ENCODE measurements at regions not wholly inside any gene's neighbourhood (a gene's known extent, or its start where the extent isn't known, plus 50 kb on each side); places are given as distances from the start of the nearest gene placed in this dataset.

DNA sequence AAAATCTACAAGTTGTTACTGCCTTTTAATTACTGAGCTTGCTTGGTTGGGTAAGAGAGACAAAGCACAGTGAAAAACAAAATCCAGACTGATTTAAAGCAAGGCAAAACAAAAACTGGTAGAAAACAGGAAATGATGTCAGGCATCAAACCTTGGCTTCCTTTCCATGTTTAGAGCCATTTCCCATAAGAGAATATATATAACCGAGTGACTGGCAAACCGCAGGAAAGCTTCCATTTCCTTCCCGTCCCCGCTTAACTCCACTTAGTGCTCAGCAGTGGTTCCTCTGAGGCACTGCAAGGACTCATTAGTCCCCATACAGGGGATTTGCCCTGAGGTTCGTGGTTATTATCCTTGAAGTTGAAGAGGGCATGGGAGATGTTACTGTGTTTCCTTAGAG lies 446.3 kb downstream of the LPIN1 start:
- no peaks in the 10 kb centered on the region for H3K27me3 ChIP-seq
- TF ChIP-seq POLR2AphosphoS5 (IDR thresholded peaks at IDR 0.05; ENCODE audit: insufficient read depth in 1 of 2, low read depth in 1 of 2) (no peak), POLR2A (IDR thresholded peaks at IDR 0.05) (no peak)
- TF ChIP-seq, protein P1, sequence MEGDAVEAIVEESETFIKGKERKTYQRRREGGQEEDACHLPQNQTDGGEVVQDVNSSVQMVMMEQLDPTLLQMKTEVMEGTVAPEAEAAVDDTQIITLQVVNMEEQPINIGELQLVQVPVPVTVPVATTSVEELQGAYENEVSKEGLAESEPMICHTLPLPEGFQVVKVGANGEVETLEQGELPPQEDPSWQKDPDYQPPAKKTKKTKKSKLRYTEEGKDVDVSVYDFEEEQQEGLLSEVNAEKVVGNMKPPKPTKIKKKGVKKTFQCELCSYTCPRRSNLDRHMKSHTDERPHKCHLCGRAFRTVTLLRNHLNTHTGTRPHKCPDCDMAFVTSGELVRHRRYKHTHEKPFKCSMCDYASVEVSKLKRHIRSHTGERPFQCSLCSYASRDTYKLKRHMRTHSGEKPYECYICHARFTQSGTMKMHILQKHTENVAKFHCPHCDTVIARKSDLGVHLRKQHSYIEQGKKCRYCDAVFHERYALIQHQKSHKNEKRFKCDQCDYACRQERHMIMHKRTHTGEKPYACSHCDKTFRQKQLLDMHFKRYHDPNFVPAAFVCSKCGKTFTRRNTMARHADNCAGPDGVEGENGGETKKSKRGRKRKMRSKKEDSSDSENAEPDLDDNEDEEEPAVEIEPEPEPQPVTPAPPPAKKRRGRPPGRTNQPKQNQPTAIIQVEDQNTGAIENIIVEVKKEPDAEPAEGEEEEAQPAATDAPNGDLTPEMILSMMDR (IDR thresholded peaks at IDR 0.05) = no peak
- no peaks in the 10 kb centered on the region for H3K4me1 ChIP-seq
- H3K9me3 ChIP-seq = no peaks in the 10 kb centered on the region
- H3K4me3 ChIP-seq = no peak overlapping the region
- H3K27ac ChIP-seq = no peak overlapping the region
- intact Hi-C loops (cut with DNase I) = no loop called here
- no peaks in the 10 kb centered on the region for H3K36me3 ChIP-seq
- no peak for DNase-seq (ENCODE audit: extremely low spot score in 2 of 2)

DNA sequence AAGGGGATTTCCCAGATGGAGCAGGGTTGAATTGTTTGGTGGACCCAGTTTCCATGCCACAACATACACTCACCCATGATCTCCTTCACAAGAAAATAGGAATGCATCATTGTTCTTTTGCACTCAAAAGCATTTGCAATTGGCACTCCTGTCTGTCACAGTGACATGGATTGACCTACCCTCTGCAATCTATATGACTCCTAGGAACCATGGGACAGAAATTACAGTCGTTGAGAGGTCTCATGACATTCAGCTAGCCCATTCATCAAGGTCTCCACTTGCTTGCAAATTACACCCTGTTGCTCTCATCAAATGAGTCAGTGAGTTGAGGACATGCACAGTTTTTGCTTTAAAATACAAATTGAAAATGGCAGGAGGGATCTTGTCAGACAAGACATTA lies 448.5 kb downstream of the LPIN1 start:
- TF ChIP-seq POLR2A (IDR thresholded peaks at IDR 0.05) (no peak), POLR2AphosphoS5 (IDR thresholded peaks at IDR 0.05; ENCODE audit: insufficient read depth in 1 of 2, low read depth in 1 of 2) (no peak)
- TF ChIP-seq, protein P1 (IDR thresholded peaks at IDR 0.05) = no peak
- Histone ChIP-seq H3K27ac (no peak overlapping the region), H3K36me3 (no peaks in the 10 kb centered on the region), H3K9me3 (no peaks in the 10 kb centered on the region), H3K27me3 (no peaks in the 10 kb centered on the region), H3K4me3 (no peak overlapping the region), H3K4me1 (no peaks in the 10 kb centered on the region)
- no peak for DNase-seq (ENCODE audit: extremely low spot score in 2 of 2)
- intact Hi-C loops (cut with DNase I) = no loop called here

DNA sequence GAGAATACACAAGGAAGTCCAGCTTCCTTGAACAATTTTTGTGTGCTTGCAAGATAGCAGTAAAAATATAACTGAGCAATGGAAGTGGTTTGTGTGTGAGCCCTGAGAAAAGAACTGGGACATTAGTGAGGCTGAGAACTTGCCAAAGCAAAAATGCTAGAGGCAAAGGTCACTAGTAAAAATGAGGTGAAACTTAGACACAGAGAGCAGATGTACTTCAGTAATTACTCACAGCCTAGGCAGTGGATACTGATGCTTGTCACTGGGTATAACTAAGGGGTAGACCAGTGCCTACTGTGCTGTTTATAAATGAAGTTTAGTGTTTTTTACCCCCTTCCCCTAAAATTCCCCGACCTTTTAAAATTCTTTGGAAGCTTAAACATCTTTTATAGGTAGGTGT lies 450.1 kb downstream of the LPIN1 start:
- no peak for DNase-seq (ENCODE audit: extremely low spot score in 2 of 2)
- Histone ChIP-seq H3K4me3 (no peak overlapping the region), H3K4me1 (no peaks in the 10 kb centered on the region), H3K36me3 (no peaks in the 10 kb centered on the region), H3K27me3 (no peaks in the 10 kb centered on the region), H3K9me3 (no peaks in the 10 kb centered on the region), H3K27ac (no peak overlapping the region)
- TF ChIP-seq, protein P1 (IDR thresholded peaks at IDR 0.05) = no peak
- TF ChIP-seq POLR2AphosphoS5 (IDR thresholded peaks at IDR 0.05; ENCODE audit: insufficient read depth in 1 of 2, low read depth in 1 of 2) (no peak), POLR2A (IDR thresholded peaks at IDR 0.05) (no peak)
- intact Hi-C loops (cut with DNase I) = no loop called here

DNA sequence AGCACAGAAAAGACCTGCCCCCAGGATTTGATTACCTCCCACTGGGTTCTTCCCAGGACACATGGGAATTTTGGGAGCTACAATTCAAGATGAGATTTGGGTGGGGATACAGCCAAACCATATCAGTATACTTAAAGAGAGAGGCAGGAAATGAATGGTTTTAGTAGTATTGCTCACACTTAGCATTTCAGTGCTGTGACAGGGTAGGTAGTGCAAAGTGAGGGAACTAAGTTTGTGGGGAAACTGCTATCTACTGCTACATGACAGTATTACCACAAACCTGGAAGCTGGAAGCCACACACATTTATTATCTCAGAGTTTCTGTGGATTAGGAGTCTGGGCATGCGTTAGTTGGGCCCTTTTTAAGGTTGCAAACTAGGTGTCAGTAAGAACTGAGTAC lies 450.7 kb downstream of the LPIN1 start:
- intact Hi-C loops (cut with DNase I) = no loop called here
- H3K36me3 ChIP-seq = no peaks in the 10 kb centered on the region
- no peak overlapping the region for H3K4me3 ChIP-seq
- H3K9me3 ChIP-seq = no peaks in the 10 kb centered on the region
- TF ChIP-seq, protein P1 (IDR thresholded peaks at IDR 0.05) = no peak
- TF ChIP-seq POLR2A (IDR thresholded peaks at IDR 0.05) = no peak
- no peak for TF ChIP-seq POLR2AphosphoS5 (IDR thresholded peaks at IDR 0.05; ENCODE audit: insufficient read depth in 1 of 2, low read depth in 1 of 2)
- H3K27ac ChIP-seq = no peak overlapping the region
- no peak for DNase-seq (ENCODE audit: extremely low spot score in 2 of 2)
- no peaks in the 10 kb centered on the region for H3K4me1 ChIP-seq
- no peaks in the 10 kb centered on the region for H3K27me3 ChIP-seq

DNA sequence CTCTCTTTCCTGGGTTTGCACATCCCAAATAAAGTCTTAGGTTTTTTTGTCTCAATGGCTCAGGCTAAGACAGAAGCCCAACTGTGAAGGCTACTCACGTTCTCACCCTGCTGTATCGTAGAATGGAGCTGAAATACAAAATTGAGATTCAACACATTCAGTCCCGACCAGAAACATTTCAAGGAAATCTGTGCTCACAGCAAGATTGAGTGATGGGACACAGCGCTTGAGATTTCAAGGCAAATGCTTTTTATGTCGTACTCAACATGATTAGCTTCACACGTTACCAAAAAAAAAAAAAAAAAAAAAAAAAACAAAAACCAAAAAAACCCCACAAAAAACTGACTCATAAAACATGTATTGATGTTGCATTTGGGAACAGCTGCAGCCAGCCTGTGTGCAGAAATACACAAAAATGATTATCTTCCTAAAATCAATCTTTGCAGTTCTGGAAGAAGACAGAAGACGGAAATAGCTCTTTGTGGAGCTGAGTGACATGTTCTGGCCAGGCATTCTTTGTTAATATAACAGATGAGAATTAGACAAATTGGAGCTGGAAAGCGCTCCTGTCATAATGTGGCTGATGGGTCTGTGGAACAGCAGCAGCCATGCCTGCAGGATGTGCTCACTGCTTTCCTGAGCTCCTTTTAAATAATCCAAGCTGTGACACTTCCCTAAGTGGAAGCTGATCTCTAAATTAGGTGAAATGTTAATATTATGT lies 453.2 kb downstream of the LPIN1 start:
- DNase-seq (ENCODE audit: extremely low spot score in 2 of 2) = no peak
- H3K9me3 ChIP-seq = no peaks in the 10 kb centered on the region
- no peaks in the 10 kb centered on the region for H3K4me1 ChIP-seq
- H3K4me3 ChIP-seq = no peak overlapping the region
- TF ChIP-seq, protein P1 (IDR thresholded peaks at IDR 0.05) = no peak
- TF ChIP-seq POLR2AphosphoS5 (IDR thresholded peaks at IDR 0.05; ENCODE audit: insufficient read depth in 1 of 2, low read depth in 1 of 2) (no peak), POLR2A (IDR thresholded peaks at IDR 0.05) (no peak)
- H3K27ac ChIP-seq = no peak overlapping the region
- no peaks in the 10 kb centered on the region for H3K36me3 ChIP-seq
- no peaks in the 10 kb centered on the region for H3K27me3 ChIP-seq
- intact Hi-C loops (cut with DNase I) = no loop called here
